Epithelial cell of esophagus (primary cell): ENCODE measurements at regions not wholly inside any gene's neighbourhood (a gene's known extent, or its start where the extent isn't known, plus 50 kb on each side); places are given as distances from the start of the nearest gene placed in this dataset.
"Not testable (repeated sequence)": the region's sequence is repeated elsewhere in the genome, so short reads cannot be mapped to it uniquely, and the experiment has no call there.

Experiments
- DNase-seq: peaks from one replicate; pipeline ENCODE4 v3.0.0; 2010; ENCODE audit warnings: low read depth
- H3K4me3 ChIP-seq: 2 replicates; pipeline ENCODE4 v1.5.1; 2011; ENCODE audit warnings: mild to moderate bottlenecking, low read length, control low read depth
- CTCF ChIP-seq: IDR thresholded peaks from 2 replicates; pipeline ENCODE4 v1.5.1; 2011; ENCODE audit warnings: low read depth, mild to moderate bottlenecking, low read length, control low read depth, inconsistent platforms; ENCODE audit not compliant: insufficient read depth; ENCODE audit errors: missing control alignments

GRCh38 chr3:63719796-63720445, 67.4 kb downstream of the SNTN start:
- no peak overlapping the region for H3K4me3 ChIP-seq
- TF ChIP-seq CTCF, result no peak
- no peak for DNase-seq

GRCh38 chr3:63720951-63721350, 68.5 kb downstream of the SNTN start:
- not testable (repeated sequence) for H3K4me3 ChIP-seq, DNase-seq

GRCh38 chr3:63724987-63725386, 72.5 kb downstream of the SNTN start:
- peak; percentile 83 for DNase-seq
- H3K4me3 ChIP-seq, result no peak overlapping the region
- no peak for TF ChIP-seq CTCF

GRCh38 chr3:63726656-63727055, 74.2 kb downstream of the SNTN start:
- TF ChIP-seq CTCF, result no peak
- DNase-seq, result no peak
- no peak overlapping the region for H3K4me3 ChIP-seq

GRCh38 chr3:63727233-63727632, 74.8 kb downstream of the SNTN start:
- DNase-seq, result no peak
- H3K4me3 ChIP-seq, result no peak overlapping the region
- TF ChIP-seq CTCF, result no peak

GRCh38 chr3:63731866-63732265, 79.4 kb downstream of the SNTN start:
- TF ChIP-seq CTCF, result no peak
- no peak for DNase-seq
- H3K4me3 ChIP-seq, result no peak overlapping the region

- H3K4me3 ChIP-seq, DNase-seq: not testable (repeated sequence)
Observed at GRCh38 chr3:63733278-63733677, 80.8 kb downstream of the SNTN start.

- DNase-seq, H3K4me3 ChIP-seq: not testable (repeated sequence)
Observed at GRCh38 chr3:63734632-63735031, 82.2 kb downstream of the SNTN start.

- not testable (repeated sequence) for H3K4me3 ChIP-seq, DNase-seq
Observed at GRCh38 chr3:63736757-63737156, 82.3 kb upstream of the C3orf49 start.

- DNase-seq, H3K4me3 ChIP-seq: not testable (repeated sequence)
Observed at GRCh38 chr3:63738577-63738976, 80.5 kb upstream of the C3orf49 start.
